Gastroesophageal sphincter (tissue), 4 donors: ENCODE measurements at regions not wholly inside any gene's neighbourhood (a gene's known extent, or its start where the extent isn't known, plus 50 kb on each side); places are given as distances from the start of the nearest gene placed in this dataset.

Source experiments
- ATAC-seq: fragments of 150-250 bp; one replicate; pipeline ENCODE4 v1.9.1; 2016; ENCODE audit warnings: mild to moderate bottlenecking, moderate library complexity
- H3K27ac ChIP-seq, 4 donors: fragments of 200-600 bp; sonication (generic) in 3 of 4; 1 replicate in 3 of 4; 2 replicates in 1 of 4; pipeline ENCODE4 v1.5.1; 2016 to 2019
- H3K27me3 ChIP-seq: fragments of 200-600 bp; sonication (generic); one replicate; pipeline ENCODE4 v1.5.1; 2019
- H3K36me3 ChIP-seq, 2 donors: fragments of 200-600 bp; sonication (generic); one replicate each; pipeline ENCODE4 v1.5.1; 2019; ENCODE audit warnings: control low read depth in 1 of 2
- H3K4me1 ChIP-seq, 3 donors: fragments of 200-600 bp; sonication (generic); 1 replicate in 2 of 3; 2 replicates in 1 of 3; pipeline ENCODE4 v1.5.1; 2016 to 2019; ENCODE audit warnings: control low read depth in 2 of 3
- H3K4me3 ChIP-seq, 2 donors: fragments of 200-600 bp; sonication (generic); one replicate each; pipeline ENCODE4 v1.5.1; 2019; ENCODE audit warnings: mild to moderate bottlenecking in 1 of 2, moderate library complexity in 1 of 2
- H3K9me3 ChIP-seq, 3 donors: fragments of 200-600 bp; sonication (generic); one replicate each; pipeline ENCODE4 v1.5.1; 2017 to 2019; ENCODE audit warnings: control low read depth in 2 of 3
- EP300 ChIP-seq: sonication (generic); formaldehyde crosslinking; IDR thresholded peaks from one replicate; pipeline ENCODE4 v1.6.1; 2017; ENCODE audit warnings: antibody characterized with exemption, mild to moderate bottlenecking
- POLR2A ChIP-seq, 2 donors: fragments of 450-650 bp; IDR thresholded peaks; one replicate each; pipeline ENCODE4 v1.6.1; 2017; ENCODE audit warnings: antibody characterized with exemption in 2 of 2, mild to moderate bottlenecking in 2 of 2, moderate library complexity in 1 of 2
- POLR2AphosphoS5 ChIP-seq: sonication (generic); formaldehyde crosslinking; IDR thresholded peaks from one replicate; pipeline ENCODE4 v1.6.1; 2017; ENCODE audit warnings: antibody characterized with exemption
- WGBS, 2 donors: methylation state at CpG; one replicate each; pipeline ENCODE4 v1.1.5; 2018; ENCODE audit warnings: low coverage in 1 of 2; 5-methylcytosine and 5-hydroxymethylcytosine counted together
- TF ChIP-seq, protein P1 (sequence below), 4 experiments: fragments of 200-600 bp in 2 of 4; fragments of 450-650 bp in 2 of 4; sonication (generic) in 1 of 4; IDR thresholded peaks; one replicate each; pipeline ENCODE4 v1.5.1; 2017 to 2019; ENCODE audit warnings: antibody characterized with exemption in 4 of 4, mild to moderate bottlenecking in 2 of 4, moderate library complexity in 2 of 4

DNA sequence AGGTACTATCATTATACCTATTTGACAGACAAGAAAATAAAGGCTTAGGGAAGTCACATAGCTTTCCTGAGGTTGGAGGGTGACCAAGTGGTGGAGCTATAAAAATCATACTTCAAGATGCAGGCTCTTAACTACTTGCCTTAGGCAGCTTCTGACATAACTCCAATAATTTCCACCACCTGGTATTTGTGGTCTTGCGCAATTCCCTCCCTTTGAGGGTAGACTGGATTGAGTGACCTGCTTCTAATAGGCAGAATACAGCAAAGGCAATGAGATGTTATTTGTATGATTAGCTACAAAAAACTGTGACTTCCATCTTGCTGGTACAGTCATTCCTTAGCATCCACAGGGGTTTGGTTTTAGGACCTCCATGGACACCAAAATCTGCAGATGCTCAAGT is 385.5 kb downstream of the TMEM114 start:
- Histone ChIP-seq H3K27ac (no peak overlapping the region), H3K4me3 (no peak overlapping the region), H3K4me1 (no peaks in the 10 kb centered on the region), H3K9me3 (peaks cover 0 to 17% (median 0%) of the 10 kb centered on the region in 3 donors), H3K36me3 (no peaks in the 10 kb centered on the region), H3K27me3 (no peaks in the 10 kb centered on the region)
- no peak for ATAC-seq
- WGBS, 2 donors, result 89 to 100% methylated on average over 1 of the region's 1 CpG
- TF ChIP-seq POLR2AphosphoS5 (no peak), EP300 (no peak), POLR2A (IDR thresholded peaks at IDR 0.05) (no peak)
- TF ChIP-seq, protein P1, sequence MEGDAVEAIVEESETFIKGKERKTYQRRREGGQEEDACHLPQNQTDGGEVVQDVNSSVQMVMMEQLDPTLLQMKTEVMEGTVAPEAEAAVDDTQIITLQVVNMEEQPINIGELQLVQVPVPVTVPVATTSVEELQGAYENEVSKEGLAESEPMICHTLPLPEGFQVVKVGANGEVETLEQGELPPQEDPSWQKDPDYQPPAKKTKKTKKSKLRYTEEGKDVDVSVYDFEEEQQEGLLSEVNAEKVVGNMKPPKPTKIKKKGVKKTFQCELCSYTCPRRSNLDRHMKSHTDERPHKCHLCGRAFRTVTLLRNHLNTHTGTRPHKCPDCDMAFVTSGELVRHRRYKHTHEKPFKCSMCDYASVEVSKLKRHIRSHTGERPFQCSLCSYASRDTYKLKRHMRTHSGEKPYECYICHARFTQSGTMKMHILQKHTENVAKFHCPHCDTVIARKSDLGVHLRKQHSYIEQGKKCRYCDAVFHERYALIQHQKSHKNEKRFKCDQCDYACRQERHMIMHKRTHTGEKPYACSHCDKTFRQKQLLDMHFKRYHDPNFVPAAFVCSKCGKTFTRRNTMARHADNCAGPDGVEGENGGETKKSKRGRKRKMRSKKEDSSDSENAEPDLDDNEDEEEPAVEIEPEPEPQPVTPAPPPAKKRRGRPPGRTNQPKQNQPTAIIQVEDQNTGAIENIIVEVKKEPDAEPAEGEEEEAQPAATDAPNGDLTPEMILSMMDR (IDR thresholded peaks at IDR 0.05), result no peak

DNA sequence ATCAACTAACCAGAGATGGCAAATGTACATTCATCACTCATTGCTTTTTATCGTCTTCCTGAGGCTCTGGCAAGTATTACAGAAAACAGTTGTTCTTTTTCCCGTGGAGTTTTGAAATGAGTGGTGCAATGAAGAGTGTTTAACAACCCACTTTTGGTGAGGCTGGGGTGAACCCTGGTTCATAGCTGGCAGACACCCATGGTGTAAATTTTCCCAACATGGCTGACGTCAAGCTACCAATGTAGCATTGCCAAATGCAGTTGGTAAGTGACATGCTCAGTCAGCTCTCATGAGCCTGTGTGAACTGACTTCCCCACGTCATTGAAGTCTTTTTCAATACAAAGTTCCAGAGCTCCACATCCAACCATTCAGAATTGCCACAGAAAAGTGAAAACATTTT is 386.2 kb downstream of the TMEM114 start:
- Histone ChIP-seq H3K36me3 (no peaks in the 10 kb centered on the region), H3K4me3 (no peak overlapping the region), H3K27ac (no peak overlapping the region), H3K9me3 (peaks cover 0 to 17% (median 0%) of the 10 kb centered on the region in 3 donors), H3K4me1 (no peaks in the 10 kb centered on the region), H3K27me3 (no peaks in the 10 kb centered on the region)
- WGBS, 2 donors, result 73 to 74% methylated on average over 4 of the region's 4 CpGs
- TF ChIP-seq, protein P1 (IDR thresholded peaks at IDR 0.05), result no peak
- TF ChIP-seq EP300, result no peak
- no peak for TF ChIP-seq POLR2AphosphoS5
- TF ChIP-seq POLR2A (IDR thresholded peaks at IDR 0.05), result no peak
- ATAC-seq, result no peak

DNA sequence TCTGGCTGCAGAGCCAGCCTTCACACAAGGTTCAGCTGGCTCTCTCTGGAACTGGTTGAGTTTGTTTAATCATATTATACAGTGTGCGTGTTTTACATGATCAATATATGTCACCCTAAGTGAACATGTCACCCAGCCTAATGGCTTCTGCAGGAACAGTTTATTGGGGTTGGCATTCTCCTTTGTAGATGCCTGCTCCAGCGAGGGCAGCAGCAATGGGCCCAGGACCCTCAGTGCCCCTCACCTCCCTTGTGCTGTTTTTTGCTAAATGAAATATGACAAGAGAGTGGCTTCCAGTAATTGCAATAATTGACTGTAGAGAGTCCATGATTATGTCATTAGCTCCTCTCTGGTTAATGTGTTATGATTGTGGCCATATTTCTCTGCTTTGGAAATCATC is 387.2 kb downstream of the TMEM114 start:
- no peaks in the 10 kb centered on the region for H3K4me1 ChIP-seq
- peaks cover 0 to 17% (median 0%) of the 10 kb centered on the region in 3 donors for H3K9me3 ChIP-seq
- H3K27me3 ChIP-seq, result no peaks in the 10 kb centered on the region
- H3K4me3 ChIP-seq, result no peak overlapping the region
- H3K36me3 ChIP-seq, result no peaks in the 10 kb centered on the region
- WGBS, 2 donors, result 80 to 91% methylated on average over 1 of the region's 2 CpGs
- H3K27ac ChIP-seq, result no peak overlapping the region
- no peak for TF ChIP-seq POLR2A (IDR thresholded peaks at IDR 0.05)
- no peak for TF ChIP-seq POLR2AphosphoS5
- TF ChIP-seq, protein P1 (IDR thresholded peaks at IDR 0.05), result no peak
- ATAC-seq, result no peak

DNA sequence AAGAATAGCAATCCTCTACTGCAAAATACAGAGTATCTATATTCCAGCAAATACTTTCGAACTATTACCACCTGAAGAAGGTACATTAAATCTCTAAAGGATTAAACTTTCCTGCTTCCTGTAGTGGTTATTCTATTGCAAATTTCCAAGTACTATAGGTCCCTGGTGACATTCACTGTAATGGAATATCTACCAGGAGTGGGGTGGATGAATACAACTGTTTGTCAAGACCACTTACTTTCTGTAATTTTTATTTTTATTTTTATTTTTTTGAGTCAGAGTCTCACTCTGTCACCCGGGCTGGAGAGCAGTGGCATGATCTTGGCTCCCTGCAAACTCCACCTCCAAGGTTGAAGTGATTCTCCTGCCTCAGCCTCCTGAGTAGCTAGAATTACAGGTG is 389.5 kb downstream of the TMEM114 start:
- H3K27me3 ChIP-seq, result no peaks in the 10 kb centered on the region
- no peaks in the 10 kb centered on the region for H3K36me3 ChIP-seq
- ATAC-seq, result no peak
- WGBS, 2 donors, result 57 to 78% methylated on average over 1 to 2 of the region's 2 CpGs
- peaks cover 0 to 17% (median 0%) of the 10 kb centered on the region in 3 donors for H3K9me3 ChIP-seq
- H3K27ac ChIP-seq, result no peak overlapping the region
- H3K4me3 ChIP-seq, result no peak overlapping the region
- H3K4me1 ChIP-seq, result no peaks in the 10 kb centered on the region
- TF ChIP-seq, protein P1 (IDR thresholded peaks at IDR 0.05), result no peak
- TF ChIP-seq POLR2A (IDR thresholded peaks at IDR 0.05) (no peak), POLR2AphosphoS5 (no peak), EP300 (no peak)

DNA sequence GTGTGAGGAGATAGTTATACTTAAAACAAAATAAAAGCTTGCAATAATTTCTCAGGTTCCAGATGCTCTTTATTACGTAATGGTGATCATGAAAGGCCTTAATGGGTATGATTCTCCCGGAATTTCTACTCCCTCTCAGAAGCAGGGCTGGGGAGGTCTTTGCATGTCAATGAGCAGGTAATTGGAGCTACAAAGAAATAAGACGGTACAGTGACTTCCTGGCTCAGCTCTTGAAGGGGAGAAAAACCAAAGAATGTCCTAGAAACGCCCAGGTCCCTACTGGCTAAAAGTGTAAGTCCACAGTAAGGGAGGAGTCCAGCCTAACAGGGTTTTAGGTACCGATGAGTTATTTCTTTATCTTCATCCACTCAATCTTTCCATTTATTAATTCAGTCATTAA is 390.9 kb downstream of the TMEM114 start:
- TF ChIP-seq POLR2AphosphoS5 (no peak), EP300 (no peak), POLR2A (IDR thresholded peaks at IDR 0.05) (no peak)
- TF ChIP-seq, protein P1 (IDR thresholded peaks at IDR 0.05), result no peak
- Histone ChIP-seq H3K27ac (no peak overlapping the region), H3K4me3 (no peak overlapping the region), H3K27me3 (no peaks in the 10 kb centered on the region), H3K36me3 (no peaks in the 10 kb centered on the region), H3K9me3 (peaks cover 0 to 17% (median 0%) of the 10 kb centered on the region in 3 donors), H3K4me1 (no peaks in the 10 kb centered on the region)
- WGBS, 2 donors, result 48 to 52% methylated on average over 5 of the region's 5 CpGs
- ATAC-seq, result no peak
